Endothelial cell of umbilical vein (primary cell): ENCODE measurements at regions not wholly inside any gene's neighbourhood (a gene's known extent, or its start where the extent isn't known, plus 50 kb on each side); places are given as distances from the start of the nearest gene placed in this dataset.

ENCODE experiments used
- BruUV-seq: library from RNA; stranded (reverse); fragments of 400-500 nt; replicated peaks from 2 replicates; lab custom pipeline; 2021; lab: Mats Ljungman, UMichigan
- CTCF ChIA-PET: fragments of 300-600, 350-600 bp; sonication (Branson Sonifier 250); formaldehyde crosslinking; loops from one replicate; lab custom pipeline; 2021; ENCODE audit warnings: antibody characterized with exemption, inconsistent platforms; lab: Charles Lee
- POLR2A ChIA-PET: fragments of 300-600, 350-600 bp; sonication (Branson Sonifier 250); formaldehyde crosslinking; loops from one replicate; lab custom pipeline; 2021; ENCODE audit warnings: antibody characterized with exemption, inconsistent platforms; lab: Charles Lee
- DNase-seq: peaks from one replicate; pipeline ENCODE4 v3.0.0-alpha.2; 2011; ENCODE audit warnings: low read depth, low spot score
- FAIRE-seq: peaks from 2 replicates; lab custom pipeline; 2011; peaks lifted over from hg19 to GRCh38; lab: Jason Lieb, UNC
- H2AFZ ChIP-seq: 2 replicates; pipeline ENCODE4 v1.6.0; 2012; ENCODE audit warnings: low read depth, low read length, control low read depth, inconsistent platforms
- H3K27ac ChIP-seq: 2 replicates; pipeline ENCODE4 v1.5.1; 2011; ENCODE audit warnings: low read depth, mild to moderate bottlenecking, control low read depth, low read length, moderate library complexity; ENCODE audit not compliant: insufficient read depth
- H3K27me3 ChIP-seq, 2 experiments: 2 replicates each; pipeline versions ENCODE4 v1.6.0 to v1.6.1; 2011; ENCODE audit warnings: low read length in 2 of 2, mixed read lengths in 1 of 2; ENCODE audit not compliant: control insufficient read depth in 2 of 2, insufficient read depth in 2 of 2
- H3K36me3 ChIP-seq, 2 experiments: 2 replicates in 1 of 2; 3 replicates in 1 of 2; pipeline ENCODE4 v1.5.1; 2011; ENCODE audit warnings: low read length in 2 of 2, mild to moderate bottlenecking in 1 of 2, moderate library complexity in 1 of 2; ENCODE audit not compliant: control insufficient read depth in 2 of 2, insufficient read depth in 2 of 2; ENCODE audit errors: extremely low read depth in 1 of 2
- H3K4me1 ChIP-seq: 3 replicates; pipeline ENCODE4 v1.5.1; 2011; ENCODE audit warnings: mild to moderate bottlenecking, low read length; ENCODE audit not compliant: control insufficient read depth, insufficient read depth; ENCODE audit errors: extremely low read depth
- H3K4me2 ChIP-seq: 2 replicates; pipeline ENCODE4 v1.6.1; 2011; ENCODE audit warnings: low read length, control low read depth, mixed read lengths; ENCODE audit not compliant: insufficient read depth
- H3K4me3 ChIP-seq, 3 experiments: fragments of 200-600 bp in 1 of 3; sonication (generic), shearing (Covaris generic) in 1 of 3; replicated peaks in 1 of 3; 2 replicates each; pipeline ENCODE4 v1.5.1; 2011 to 2016; ENCODE audit warnings: control low read depth in 3 of 3, low read length in 3 of 3, mild to moderate bottlenecking in 2 of 3, inconsistent platforms in 1 of 3, low read depth in 1 of 3, moderate library complexity in 1 of 3; ENCODE audit not compliant: insufficient read depth in 1 of 3
- H3K79me2 ChIP-seq: 2 replicates; pipeline ENCODE4 v1.6.0; 2012; ENCODE audit warnings: low read length, inconsistent platforms; ENCODE audit not compliant: control insufficient read depth, insufficient read depth
- H3K9ac ChIP-seq: replicated peaks from 2 replicates; pipeline ENCODE3; 2011; ENCODE audit warnings: low read length, control low read depth; ENCODE audit not compliant: insufficient read depth; ENCODE audit errors: extremely low read depth
- H3K9me1 ChIP-seq: replicated peaks from 3 replicates; pipeline ENCODE4 v1.6.0; 2011; ENCODE audit warnings: mild to moderate bottlenecking, low read length; ENCODE audit not compliant: control insufficient read depth, insufficient read depth; ENCODE audit errors: extremely low read depth
- H3K9me3 ChIP-seq: replicated peaks from 2 replicates; pipeline ENCODE4 v1.5.1; 2012; ENCODE audit warnings: low read length, inconsistent platforms; ENCODE audit not compliant: control insufficient read depth, insufficient read depth
- H4K20me1 ChIP-seq: replicated peaks from 2 replicates; pipeline ENCODE3; 2011; ENCODE audit warnings: mild to moderate bottlenecking, low read length; ENCODE audit not compliant: control insufficient read depth, insufficient read depth; ENCODE audit errors: extremely low read depth
- EZH2 ChIP-seq: IDR thresholded peaks from 2 replicates; pipeline ENCODE4 v1.6.1; 2012; ENCODE audit warnings: borderline replicate concordance, low read depth, mild to moderate bottlenecking, moderate library complexity, low read length, inconsistent platforms; ENCODE audit not compliant: severe bottlenecking
- FOS ChIP-seq: IDR thresholded peaks from 2 replicates; pipeline ENCODE4 v1.6.1; 2011; ENCODE audit warnings: mild to moderate bottlenecking, low read length, moderate library complexity, borderline replicate concordance; ENCODE audit not compliant: insufficient read depth
- GATA2 ChIP-seq: IDR thresholded peaks from 2 replicates; pipeline ENCODE4 v1.7.0; 2011; ENCODE audit warnings: low read depth, mild to moderate bottlenecking, moderate library complexity, mixed read lengths, low read length; ENCODE audit not compliant: insufficient read length, insufficient read depth
- JUN ChIP-seq: IDR thresholded peaks from 2 replicates; pipeline ENCODE4 v1.6.1; 2011; ENCODE audit warnings: borderline replicate concordance, low read depth; ENCODE audit not compliant: insufficient read length, insufficient read depth
- MYC ChIP-seq: IDR thresholded peaks from one replicate; pipeline ENCODE4 v1.6.1; 2011; ENCODE audit warnings: mild to moderate bottlenecking, low read depth, low read length
- POLR2A ChIP-seq: IDR thresholded peaks from 2 replicates; pipeline ENCODE4 v1.6.1; 2012; ENCODE audit warnings: low read depth, mild to moderate bottlenecking, control low read depth, low read length
- POLR2AphosphoS5 ChIP-seq: IDR thresholded peaks from 2 replicates; pipeline ENCODE4 v1.6.1; 2012; ENCODE audit warnings: low read depth, mild to moderate bottlenecking, control low read depth, low read length, moderate library complexity; ENCODE audit not compliant: insufficient read depth
- dilution Hi-C: fragments of 300-500 bp; cut with MboI; formaldehyde crosslinking; loops from one replicate; pipeline ENCODE4 v1.15.0; 2019; ENCODE audit warnings: low sequenced_read_pairs; ENCODE audit not compliant: extremely low pct_ligation_motif_present
- intact Hi-C: fragments of 100-400 bp; cut with micrococcal nuclease; formaldehyde crosslinking; loops from one replicate; pipeline ENCODE4 v1.10.0; 2022
- TF ChIP-seq, protein P1 (sequence below), 2 donors: IDR thresholded peaks; 1 replicate in 1 of 2; 2 replicates in 1 of 2; pipeline ENCODE4 v1.5.1; 2011; ENCODE audit warnings: low read length in 2 of 2, mild to moderate bottlenecking in 2 of 2, moderate library complexity in 2 of 2, control low read depth in 1 of 2, inconsistent platforms in 1 of 2, low read depth in 1 of 2; ENCODE audit not compliant: insufficient read depth in 1 of 2; ENCODE audit errors: extremely low read depth in 1 of 2
- TF ChIP-seq, protein P2 (sequence below): IDR thresholded peaks from 2 replicates; pipeline ENCODE4 v1.6.1; 2011; ENCODE audit not compliant: insufficient read depth, insufficient read length

DNA sequence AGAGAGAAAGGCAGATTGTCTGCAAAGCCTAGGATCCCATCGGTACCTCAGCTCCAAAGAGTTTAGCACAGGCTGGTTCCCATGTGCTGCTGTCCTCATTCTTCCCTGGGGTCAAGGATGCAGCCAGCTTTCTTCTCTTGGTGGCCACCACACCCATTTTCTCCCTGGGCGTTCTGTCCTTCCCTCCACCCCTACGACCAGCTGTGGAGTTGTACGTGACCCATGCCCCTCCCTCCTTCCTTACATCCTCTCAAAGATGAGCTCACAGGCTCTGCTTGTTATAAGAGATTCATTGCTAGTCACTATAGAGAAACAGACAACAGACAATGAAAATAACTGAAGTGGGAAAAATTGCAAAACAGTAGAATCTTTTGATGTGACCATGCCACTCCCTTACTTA lies 74.0 kb upstream of the KLF3 start:
- H3K9me3 ChIP-seq: no peaks in the 10 kb centered on the region
- DNase-seq (no peak), FAIRE-seq (no peak)
- H2AFZ ChIP-seq: no peak overlapping the region
- H3K79me2 ChIP-seq: no peaks in the 10 kb centered on the region
- peaks cover 4% of the 10 kb centered on the region in 2 experiments for H3K27me3 ChIP-seq
- H4K20me1 ChIP-seq: no peaks in the 10 kb centered on the region
- H3K36me3 ChIP-seq: no peaks in the 10 kb centered on the region
- no peak overlapping the region for H3K27ac ChIP-seq
- no TSS peak for BruUV-seq
- no peak overlapping the region for H3K4me2 ChIP-seq
- ChIA-PET CTCF (no interaction called here), POLR2A (no interaction called here)
- H3K9me1 ChIP-seq: no peaks in the 10 kb centered on the region
- H3K9ac ChIP-seq: no peak overlapping the region
- no peak overlapping the region for H3K4me3 ChIP-seq
- no peaks in the 10 kb centered on the region for H3K4me1 ChIP-seq
- TF ChIP-seq EZH2 (no peak), JUN (no peak), GATA2 (no peak), POLR2A (no peak), FOS (no peak), POLR2AphosphoS5 (no peak), MYC (no peak)
- TF ChIP-seq, protein P1, sequence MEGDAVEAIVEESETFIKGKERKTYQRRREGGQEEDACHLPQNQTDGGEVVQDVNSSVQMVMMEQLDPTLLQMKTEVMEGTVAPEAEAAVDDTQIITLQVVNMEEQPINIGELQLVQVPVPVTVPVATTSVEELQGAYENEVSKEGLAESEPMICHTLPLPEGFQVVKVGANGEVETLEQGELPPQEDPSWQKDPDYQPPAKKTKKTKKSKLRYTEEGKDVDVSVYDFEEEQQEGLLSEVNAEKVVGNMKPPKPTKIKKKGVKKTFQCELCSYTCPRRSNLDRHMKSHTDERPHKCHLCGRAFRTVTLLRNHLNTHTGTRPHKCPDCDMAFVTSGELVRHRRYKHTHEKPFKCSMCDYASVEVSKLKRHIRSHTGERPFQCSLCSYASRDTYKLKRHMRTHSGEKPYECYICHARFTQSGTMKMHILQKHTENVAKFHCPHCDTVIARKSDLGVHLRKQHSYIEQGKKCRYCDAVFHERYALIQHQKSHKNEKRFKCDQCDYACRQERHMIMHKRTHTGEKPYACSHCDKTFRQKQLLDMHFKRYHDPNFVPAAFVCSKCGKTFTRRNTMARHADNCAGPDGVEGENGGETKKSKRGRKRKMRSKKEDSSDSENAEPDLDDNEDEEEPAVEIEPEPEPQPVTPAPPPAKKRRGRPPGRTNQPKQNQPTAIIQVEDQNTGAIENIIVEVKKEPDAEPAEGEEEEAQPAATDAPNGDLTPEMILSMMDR (IDR thresholded peaks at IDR 0.05; ENCODE audit: extremely low read depth in 1 of 2, insufficient read depth in 1 of 2, low read depth in 1 of 2, low read length in 2 of 2): no peak
- TF ChIP-seq, protein P2, sequence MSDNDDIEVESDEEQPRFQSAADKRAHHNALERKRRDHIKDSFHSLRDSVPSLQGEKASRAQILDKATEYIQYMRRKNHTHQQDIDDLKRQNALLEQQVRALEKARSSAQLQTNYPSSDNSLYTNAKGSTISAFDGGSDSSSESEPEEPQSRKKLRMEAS: no peak
- intact Hi-C loops: no loop called here
- dilution Hi-C loops: no loop called here
